NCI-H345 (cell line): ENCODE measurements at regions not wholly inside any gene's neighbourhood (a gene's known extent, or its start where the extent isn't known, plus 50 kb on each side); places are given as distances from the start of the nearest gene placed in this dataset.

Source experiments
- DNase-seq: peaks from one replicate; lab custom pipeline; 2025; lab: John Stamatoyannopoulos, UW

GRCh38 chr1:221878134-221878533, 136.2 kb upstream of the DUSP10 start:
- DNase-seq: no peak

DNA sequence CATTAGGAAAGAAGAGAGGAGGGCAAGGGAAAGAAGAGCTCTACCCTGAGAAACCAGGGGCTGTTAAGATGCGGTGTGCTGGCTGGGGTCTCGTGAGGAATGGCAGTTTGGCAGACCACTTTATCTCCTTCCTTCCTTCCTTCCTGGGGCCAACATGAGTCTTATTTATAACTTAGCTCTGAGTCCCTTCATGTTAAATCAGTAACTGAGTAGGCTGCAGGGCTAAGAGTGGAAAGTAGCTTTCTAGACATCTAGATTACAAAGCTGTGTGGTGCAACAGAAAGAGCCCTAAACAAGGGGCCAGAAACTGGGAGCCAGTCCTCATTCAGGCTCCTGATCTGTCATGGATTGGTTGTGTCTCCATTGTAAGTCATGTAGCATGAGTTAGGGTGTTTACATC, 135.4 kb upstream of the DUSP10 start:
- DNase-seq: no peak

DNA sequence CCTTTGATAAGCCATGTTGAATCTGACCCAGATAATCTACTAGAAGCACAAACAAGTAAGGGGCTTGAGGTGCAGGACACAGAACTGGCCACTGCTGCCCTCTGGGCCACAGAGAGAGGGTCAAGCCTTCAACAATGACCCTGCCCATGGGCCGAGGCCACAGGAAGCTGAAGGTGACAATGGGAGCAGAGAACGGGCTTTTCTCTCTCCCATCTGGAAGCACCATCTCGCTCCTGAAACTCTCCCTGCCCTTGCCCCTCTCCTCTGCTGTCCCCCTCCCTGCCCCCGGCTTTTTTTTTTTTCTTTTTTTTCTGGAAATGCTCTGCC, 133.1 kb upstream of the DUSP10 start:
- no peak for DNase-seq

GRCh38 chr1:221874285-221875003, 132.6 kb upstream of the DUSP10 start:
- no peak for DNase-seq

DNA sequence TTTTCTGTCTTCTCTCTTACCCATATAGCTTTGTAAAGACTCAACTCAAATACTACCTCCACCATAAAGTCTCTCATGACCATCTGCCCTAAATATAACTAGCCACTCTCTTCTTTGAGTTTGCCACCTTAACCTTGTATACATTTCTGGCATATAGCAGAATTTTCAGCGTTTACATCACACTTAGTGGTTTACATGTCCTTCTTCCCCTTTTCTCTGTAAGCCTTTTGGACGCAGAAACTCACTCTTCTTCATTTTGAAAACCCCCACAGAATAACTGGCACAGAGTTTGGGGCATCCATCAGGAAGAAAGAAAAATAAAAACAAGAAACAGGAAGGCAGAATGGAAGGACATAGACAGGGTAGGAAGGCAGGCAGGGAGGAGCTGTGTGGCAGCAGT, 131.8 kb upstream of the DUSP10 start:
- no peak for DNase-seq

- DNase-seq: no peak
These were observed 129.2 kb upstream of the DUSP10 start for GRCh38 chr1:221871056-221871455.

- no peak for DNase-seq
These were observed 127.9 kb upstream of the DUSP10 start for GRCh38 chr1:221869779-221870178.

- DNase-seq: no peak
These were observed 126.9 kb upstream of the DUSP10 start for GRCh38 chr1:221868593-221869303.

DNA sequence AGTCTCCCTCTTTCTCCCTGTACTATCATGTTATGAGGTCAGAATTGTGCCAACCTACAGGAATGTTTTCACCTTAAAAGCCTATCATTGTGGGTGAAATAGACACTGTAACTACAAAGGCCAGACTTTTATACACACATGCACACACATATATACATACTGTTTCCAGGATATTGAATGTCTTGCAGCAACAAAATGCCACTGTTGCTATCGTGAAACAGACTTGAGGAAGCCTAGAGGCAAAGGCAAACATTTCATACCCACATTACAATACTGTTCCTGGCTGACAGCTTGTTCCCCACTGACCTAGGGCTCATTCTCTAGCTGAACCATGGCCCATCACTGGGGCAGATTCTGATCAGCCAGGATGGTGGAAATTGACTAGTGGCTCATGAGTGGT, 125.1 kb upstream of the DUSP10 start:
- no peak for DNase-seq

DNA sequence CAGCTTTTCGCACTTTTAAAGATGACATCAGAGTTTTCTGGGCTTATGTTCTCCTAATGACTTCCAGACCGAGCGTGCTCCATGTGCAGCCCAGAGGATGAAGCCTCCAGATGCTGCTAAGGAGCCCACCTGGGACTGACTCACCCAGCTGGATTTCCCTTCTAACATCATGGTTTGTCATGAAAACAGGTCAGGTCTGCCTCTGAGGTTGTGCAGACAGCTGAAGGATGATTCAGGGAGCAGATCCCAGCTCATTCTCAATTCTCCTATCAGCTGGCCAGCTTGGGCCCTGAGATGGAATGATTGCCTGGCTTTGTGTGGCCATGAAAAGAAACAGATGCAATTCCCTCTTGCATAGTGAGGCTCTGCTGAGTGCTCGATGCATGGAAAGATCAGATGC, 123.9 kb upstream of the DUSP10 start:
- DNase-seq: no peak

- no peak for DNase-seq
These were observed 121.7 kb upstream of the DUSP10 start for GRCh38 chr1:221863635-221864034.

GRCh38 chr1:221862971-221863370, 121.1 kb upstream of the DUSP10 start:
- no peak for DNase-seq

- DNase-seq: no peak
These were observed 117.1 kb upstream of the DUSP10 start for GRCh38 chr1:221858818-221859611.

- DNase-seq: peak; percentile 24
These were observed 115.2 kb upstream of the DUSP10 start for GRCh38 chr1:221857094-221857444.

DNA sequence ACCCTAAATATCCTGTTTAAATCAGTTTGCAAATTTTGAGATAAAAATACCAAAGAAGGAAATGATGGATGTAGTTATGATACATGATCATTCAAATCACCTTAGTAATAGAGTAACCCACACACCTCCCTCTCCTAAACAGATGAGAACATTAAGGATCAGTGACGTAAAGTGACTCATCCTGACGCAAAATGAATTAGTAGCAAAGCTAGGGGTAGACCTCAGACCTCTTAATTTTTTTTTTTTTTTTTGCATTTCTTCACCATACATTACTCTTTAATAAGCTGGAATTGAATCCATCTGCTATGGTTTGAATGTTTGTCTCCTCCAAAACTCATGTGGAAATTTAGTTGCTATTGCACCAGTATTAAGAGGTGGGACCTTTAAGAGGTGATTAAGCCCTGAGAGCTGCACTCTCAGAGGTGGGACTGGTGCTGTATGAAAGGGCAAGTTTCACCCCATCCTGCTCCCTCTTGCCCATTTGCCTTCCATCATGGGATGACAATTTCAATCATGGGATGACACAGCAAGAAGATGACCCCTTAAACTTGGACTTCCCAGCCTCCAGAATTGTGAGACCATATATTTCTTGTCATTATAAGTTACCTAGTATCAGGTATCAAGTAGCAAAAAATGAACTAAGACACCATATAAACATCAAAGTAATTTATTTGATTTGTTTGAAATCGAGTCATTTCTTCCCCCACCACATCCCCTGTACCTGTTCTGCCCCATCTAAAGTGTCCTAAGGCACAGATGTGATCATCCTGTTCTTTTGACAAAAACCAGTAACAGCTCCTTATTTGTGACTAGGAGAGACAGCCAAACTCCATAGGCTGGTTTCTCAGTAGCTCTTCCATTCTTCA, 114.6 kb upstream of the DUSP10 start:
- no peak for DNase-seq

GRCh38 chr1:221855156-221855555, 113.3 kb upstream of the DUSP10 start:
- DNase-seq: no peak

- DNase-seq: no peak
These were observed 109.4 kb upstream of the DUSP10 start for GRCh38 chr1:221851336-221851735.

- peak; percentile 15 for DNase-seq
These were observed 108.7 kb upstream of the DUSP10 start for GRCh38 chr1:221850470-221851187.

DNA sequence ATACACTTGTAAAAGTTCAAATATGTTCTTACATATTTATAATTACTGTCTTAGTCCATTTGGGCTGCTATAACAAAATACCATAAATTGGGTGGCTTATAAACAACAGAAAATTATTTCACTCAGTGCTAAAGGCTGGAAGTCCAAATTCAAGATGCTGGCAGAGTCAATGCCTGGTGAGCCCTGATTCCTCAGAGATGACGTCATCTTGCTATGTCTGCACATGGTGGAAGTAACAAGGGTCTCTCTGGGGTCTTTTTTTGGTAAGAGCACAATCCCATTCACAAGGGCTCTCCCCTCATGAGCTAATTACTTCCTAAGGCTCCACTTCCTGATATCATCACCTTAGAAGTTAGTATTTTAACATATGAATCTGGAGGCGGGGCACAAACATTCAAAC, 108.0 kb upstream of the DUSP10 start:
- no peak for DNase-seq

GRCh38 chr1:221849110-221849509, 107.2 kb upstream of the DUSP10 start:
- no peak for DNase-seq

DNA sequence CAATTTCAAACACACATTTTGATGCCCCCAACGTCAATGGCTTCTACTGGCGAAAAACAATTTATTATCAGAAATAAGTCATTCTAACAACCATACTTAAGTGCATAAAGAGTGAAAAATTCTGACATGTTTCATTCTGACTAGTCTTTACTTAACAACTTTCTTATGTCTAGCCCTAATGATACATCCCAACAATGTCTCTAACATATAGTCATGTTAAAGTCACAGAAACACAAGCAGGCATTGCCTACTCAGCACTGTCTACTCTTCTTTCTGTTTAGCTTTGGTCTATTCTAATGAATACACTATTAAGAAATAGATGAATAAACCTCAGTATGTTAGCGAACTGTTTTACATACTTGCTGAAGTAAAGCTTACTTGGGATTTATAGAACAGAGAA, 105.8 kb upstream of the DUSP10 start:
- no peak for DNase-seq
